ENCODE measurements at regions not wholly inside any gene's neighbourhood (a gene's known extent, or its start where the extent isn't known, plus 50 kb on each side); places are given as distances from the start of the nearest gene placed in this dataset.

GRCh38 chr6:99138445-99138844 lies 190.7 kb upstream of the FBXL4 start:
- ATAC-seq, result no peak

GRCh38 chr6:99137314-99137713 lies 189.6 kb upstream of the FBXL4 start:
- no peak for ATAC-seq

GRCh38 chr6:99136488-99136887 lies 188.7 kb upstream of the FBXL4 start:
- no peak for ATAC-seq

GRCh38 chr6:99132026-99132635 lies 184.4 kb upstream of the FBXL4 start:
- ATAC-seq, result no peak

- no peak for ATAC-seq
Observed at GRCh38 chr6:99130897-99131873, 183.4 kb upstream of the FBXL4 start.

- no peak for ATAC-seq
Observed at GRCh38 chr6:99129835-99130234, 182.1 kb upstream of the FBXL4 start.

GRCh38 chr6:99121748-99122147 lies 174.0 kb upstream of the FBXL4 start:
- no peak for ATAC-seq

- no peak for ATAC-seq
Observed at GRCh38 chr6:99120641-99121040, 172.9 kb upstream of the FBXL4 start.

GRCh38 chr6:99119109-99120031 lies 171.6 kb upstream of the FBXL4 start:
- no peak for ATAC-seq

- ATAC-seq, result no peak
Observed at GRCh38 chr6:99114769-99115406, 167.1 kb upstream of the FBXL4 start.

GRCh38 chr6:99111590-99111989 lies 163.8 kb upstream of the FBXL4 start:
- no peak for ATAC-seq

- ATAC-seq, result no peak
Observed at GRCh38 chr6:99110029-99110428, 162.3 kb upstream of the FBXL4 start.

GRCh38 chr6:99104218-99104617 lies 156.5 kb upstream of the FBXL4 start:
- ATAC-seq, result no peak

- ATAC-seq, result no peak
Observed at GRCh38 chr6:99099243-99099642, 151.5 kb upstream of the FBXL4 start.

- ATAC-seq, result no peak
Observed at GRCh38 chr6:99096170-99096569, 148.4 kb upstream of the FBXL4 start.

GRCh38 chr6:99093456-99094190 lies 145.9 kb upstream of the FBXL4 start:
- no peak for ATAC-seq

GRCh38 chr6:99092461-99092860 lies 144.7 kb upstream of the FBXL4 start:
- ATAC-seq, result no peak

GRCh38 chr6:99091985-99092384 lies 144.2 kb upstream of the FBXL4 start:
- ATAC-seq, result no peak

- no peak for ATAC-seq
Observed at GRCh38 chr6:99080191-99080590, 132.4 kb upstream of the FBXL4 start.

GRCh38 chr6:99079058-99079457 lies 131.3 kb upstream of the FBXL4 start:
- no peak for ATAC-seq

- ATAC-seq, result no peak
Observed at GRCh38 chr6:99073223-99073622, 125.5 kb upstream of the FBXL4 start.

- ATAC-seq, result no peak
Observed at GRCh38 chr6:99066044-99066443, 118.3 kb upstream of the FBXL4 start.
